GM20000 (cell line): ENCODE measurements at regions not wholly inside any gene's neighbourhood (a gene's known extent, or its start where the extent isn't known, plus 50 kb on each side); places are given as distances from the start of the nearest gene placed in this dataset.
A peak's percentile ranks its signal among the peaks of the same experiment; 100 is the strongest.

Source experiments
- DNase-seq: peaks from one replicate; pipeline ENCODE4 v3.0.0; 2012; ENCODE audit warnings: low spot score
- TF ChIP-seq, protein P1 (sequence below): IDR thresholded peaks from 2 replicates; pipeline ENCODE4 v1.5.1; 2012; ENCODE audit warnings: mild to moderate bottlenecking, control low read depth; ENCODE audit errors: extremely low read depth, missing control alignments

DNA sequence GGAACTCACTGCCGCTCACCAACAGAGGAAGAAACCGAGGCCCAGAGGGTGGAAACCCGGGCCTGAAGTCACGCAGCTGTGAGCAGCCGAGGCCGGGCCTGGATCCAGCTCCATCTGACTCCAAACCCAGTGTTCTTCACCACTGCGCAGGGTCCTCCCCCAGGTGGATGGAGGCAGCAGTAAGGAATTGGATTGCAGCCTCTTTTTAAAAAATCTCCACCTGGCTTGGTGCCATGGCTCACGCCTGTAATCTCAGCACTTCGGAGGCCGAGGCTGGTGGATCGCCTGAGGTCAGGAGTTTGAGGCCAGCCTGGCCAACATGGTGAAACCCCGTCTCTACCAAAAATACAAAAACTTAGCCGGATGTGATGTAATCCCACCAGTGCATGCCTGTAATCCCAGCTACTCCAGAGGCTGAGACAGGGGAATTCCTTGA lies 177.2 kb downstream of the FOXL1 start:
- DNase-seq: no peak
- TF ChIP-seq, protein P1, sequence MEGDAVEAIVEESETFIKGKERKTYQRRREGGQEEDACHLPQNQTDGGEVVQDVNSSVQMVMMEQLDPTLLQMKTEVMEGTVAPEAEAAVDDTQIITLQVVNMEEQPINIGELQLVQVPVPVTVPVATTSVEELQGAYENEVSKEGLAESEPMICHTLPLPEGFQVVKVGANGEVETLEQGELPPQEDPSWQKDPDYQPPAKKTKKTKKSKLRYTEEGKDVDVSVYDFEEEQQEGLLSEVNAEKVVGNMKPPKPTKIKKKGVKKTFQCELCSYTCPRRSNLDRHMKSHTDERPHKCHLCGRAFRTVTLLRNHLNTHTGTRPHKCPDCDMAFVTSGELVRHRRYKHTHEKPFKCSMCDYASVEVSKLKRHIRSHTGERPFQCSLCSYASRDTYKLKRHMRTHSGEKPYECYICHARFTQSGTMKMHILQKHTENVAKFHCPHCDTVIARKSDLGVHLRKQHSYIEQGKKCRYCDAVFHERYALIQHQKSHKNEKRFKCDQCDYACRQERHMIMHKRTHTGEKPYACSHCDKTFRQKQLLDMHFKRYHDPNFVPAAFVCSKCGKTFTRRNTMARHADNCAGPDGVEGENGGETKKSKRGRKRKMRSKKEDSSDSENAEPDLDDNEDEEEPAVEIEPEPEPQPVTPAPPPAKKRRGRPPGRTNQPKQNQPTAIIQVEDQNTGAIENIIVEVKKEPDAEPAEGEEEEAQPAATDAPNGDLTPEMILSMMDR: no peak

DNA sequence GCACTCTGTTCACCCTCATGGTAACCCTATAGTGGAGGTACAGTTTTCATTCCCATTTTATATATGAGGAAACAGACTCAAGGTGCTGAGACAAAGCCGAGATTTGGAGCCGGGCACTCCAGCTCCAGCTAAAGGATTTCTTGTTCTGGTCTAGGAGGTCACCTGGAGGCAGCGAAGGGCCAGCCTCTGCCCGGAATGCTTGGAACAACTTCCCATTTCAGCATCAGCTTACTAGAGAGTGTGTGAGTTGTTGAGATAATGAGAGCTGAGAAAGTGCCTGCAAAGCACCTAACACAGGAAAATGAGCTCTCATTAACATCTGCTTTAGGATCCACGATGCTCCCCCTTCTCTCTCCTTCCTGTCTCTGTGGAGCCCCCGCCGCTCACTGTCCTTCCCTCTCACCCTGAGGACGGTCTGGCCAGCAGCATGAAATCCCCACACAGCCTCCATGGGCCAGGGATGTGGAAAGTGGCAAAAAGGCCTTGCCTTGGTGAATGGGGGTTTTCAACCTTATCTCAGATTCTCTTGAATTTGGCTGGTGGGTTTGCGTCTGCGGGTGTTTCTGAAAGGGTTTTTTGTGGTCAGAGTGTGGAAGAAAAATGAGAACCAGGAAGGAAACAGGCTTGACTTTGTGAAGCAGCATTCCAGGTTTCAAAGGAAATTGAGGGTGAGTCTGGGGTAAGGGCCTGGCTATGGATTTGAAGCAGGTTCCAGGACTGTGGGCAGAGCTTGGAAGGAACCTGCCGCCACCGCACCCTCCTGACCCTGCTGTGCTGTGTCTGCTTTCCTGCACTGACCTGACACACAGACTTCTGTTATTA lies 178.7 kb downstream of the FOXL1 start:
- TF ChIP-seq, protein P1: no peak
- DNase-seq: no peak

GRCh38 chr16:86757704-86758040 lies 179.3 kb downstream of the FOXL1 start:
- no peak for DNase-seq
- TF ChIP-seq, protein P1: no peak

- TF ChIP-seq, protein P1: no peak
- DNase-seq: no peak
These were observed 180.6 kb downstream of the FOXL1 start for GRCh38 chr16:86758932-86759331.

DNA sequence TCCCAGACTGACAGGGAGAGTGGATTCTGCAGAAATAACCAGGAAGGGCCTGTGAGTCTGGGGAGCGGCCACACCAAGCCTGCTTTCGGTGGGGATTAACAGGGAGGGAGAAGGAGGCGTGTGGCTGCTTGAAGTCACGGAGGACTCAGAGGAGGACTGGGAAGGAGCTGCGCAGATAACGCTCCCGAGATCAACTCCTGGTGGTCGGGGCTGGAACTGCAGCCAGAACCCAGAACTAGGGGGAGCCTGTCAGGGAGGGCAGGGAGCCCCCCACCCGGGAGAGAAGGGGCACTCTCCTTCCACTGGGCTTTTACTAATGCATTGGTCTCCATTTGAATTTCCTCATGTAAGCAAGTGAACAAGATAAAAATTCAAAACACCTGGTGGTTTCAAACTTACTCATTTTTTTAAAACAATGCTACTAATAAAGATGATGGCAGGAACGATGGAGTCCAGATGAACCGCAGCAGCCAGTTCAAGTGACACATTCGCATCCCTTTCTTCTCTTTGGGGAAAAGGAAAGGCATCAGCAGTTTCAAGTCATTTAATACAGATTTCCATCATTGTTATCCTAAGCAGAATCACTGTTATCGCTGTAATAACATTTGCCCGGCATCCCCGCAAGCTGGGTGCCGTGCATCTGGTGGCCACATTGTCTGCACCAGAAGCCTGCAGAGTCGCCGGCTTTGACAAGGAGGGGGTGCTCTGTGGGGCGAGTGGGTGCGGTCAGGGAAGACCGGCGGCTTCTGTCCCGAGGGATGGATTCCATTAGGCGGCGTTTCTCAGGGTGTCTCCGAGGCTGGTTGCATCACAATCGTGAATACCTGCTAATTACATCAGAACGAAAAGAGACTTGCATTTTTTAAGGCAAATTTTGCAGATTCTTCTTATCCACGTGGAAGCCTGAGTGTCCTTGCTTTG lies 183.0 kb downstream of the FOXL1 start:
- TF ChIP-seq, protein P1: peak; percentile 61
- peak; percentile 63 for DNase-seq

DNA sequence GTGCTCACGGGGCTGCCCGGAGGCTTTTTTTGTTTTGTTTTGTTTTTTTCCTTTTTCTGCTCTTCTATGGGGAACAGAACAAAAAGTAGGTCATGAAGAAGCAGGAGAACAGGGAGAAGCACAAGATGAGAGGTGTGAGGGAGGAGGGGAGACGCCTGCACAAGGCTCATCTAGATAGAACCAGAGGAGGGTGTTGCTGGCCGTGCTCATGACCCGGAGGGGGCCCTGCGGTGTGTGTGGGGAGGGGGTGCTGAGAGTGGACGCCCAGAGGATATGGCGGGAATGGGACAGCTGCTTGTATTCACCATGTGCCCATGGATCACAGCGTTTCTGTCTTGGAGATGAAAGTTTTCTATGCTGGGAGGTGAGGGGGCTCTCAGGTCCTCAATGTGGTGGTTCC lies 183.7 kb downstream of the FOXL1 start:
- TF ChIP-seq, protein P1: no peak
- DNase-seq: no peak

- DNase-seq: no peak
- TF ChIP-seq, protein P1: no peak
These were observed 185.5 kb downstream of the FOXL1 start for GRCh38 chr16:86763819-86764218.
